Inferior parietal cortex (tissue), 1 donor: ENCODE measurements at regions not wholly inside any gene's neighbourhood (a gene's known extent, or its start where the extent isn't known, plus 50 kb on each side); places are given as distances from the start of the nearest gene placed in this dataset.
"Not testable (repeated sequence)": the region's sequence is repeated elsewhere in the genome, so short reads cannot be mapped to it uniquely, and the experiment has no call there.

Experiments used
- DNase-seq: peaks from one replicate; pipeline ENCODE4 v3.0.0-alpha.2; 2016; ENCODE audit errors: extremely low spot score

GRCh38 chr17:14434506-14434905 lies 133.6 kb downstream of the HS3ST3B1 start:
- DNase-seq = no peak

DNA sequence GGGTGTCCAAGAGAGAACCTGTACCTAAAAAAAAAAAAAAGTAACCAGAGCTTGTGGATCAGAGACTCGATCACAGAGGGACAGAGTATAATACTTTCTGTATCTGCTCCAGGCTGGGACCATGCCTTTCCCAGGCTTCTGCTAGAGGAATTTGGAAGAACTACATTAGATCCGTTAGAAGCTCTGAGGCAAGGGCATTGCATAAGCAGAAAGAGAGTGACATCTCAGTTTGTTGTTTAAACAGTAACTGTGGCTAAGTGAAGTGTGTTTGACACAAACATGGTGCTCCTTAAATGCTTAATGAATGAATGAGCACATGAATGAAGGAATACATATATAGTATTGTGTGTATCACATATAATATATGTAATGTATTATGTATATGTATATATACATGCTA lies 131.2 kb downstream of the HS3ST3B1 start:
- no peak for DNase-seq

DNA sequence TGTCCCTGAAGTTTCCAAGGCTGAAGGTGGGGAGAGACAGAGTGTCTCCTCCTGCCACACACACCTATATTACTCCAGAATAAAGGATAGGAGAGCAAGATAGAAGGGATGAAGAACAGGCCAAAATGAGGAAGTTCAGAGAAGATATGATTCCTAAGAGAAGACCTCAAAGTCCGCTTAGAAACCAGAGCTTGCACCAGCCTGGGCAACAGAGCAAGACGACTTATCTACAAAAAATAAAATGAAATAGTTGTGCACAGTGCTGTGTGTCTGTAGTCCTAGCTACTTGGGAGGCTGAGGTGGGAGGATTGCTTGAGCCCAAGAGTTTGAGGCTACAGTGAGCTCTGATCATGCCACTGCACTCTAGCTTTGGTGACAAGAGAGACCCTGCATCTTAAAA lies 128.2 kb downstream of the HS3ST3B1 start:
- no peak for DNase-seq

- no peak for DNase-seq
Observed at GRCh38 chr17:14428648-14429029, 127.8 kb downstream of the HS3ST3B1 start.

DNA sequence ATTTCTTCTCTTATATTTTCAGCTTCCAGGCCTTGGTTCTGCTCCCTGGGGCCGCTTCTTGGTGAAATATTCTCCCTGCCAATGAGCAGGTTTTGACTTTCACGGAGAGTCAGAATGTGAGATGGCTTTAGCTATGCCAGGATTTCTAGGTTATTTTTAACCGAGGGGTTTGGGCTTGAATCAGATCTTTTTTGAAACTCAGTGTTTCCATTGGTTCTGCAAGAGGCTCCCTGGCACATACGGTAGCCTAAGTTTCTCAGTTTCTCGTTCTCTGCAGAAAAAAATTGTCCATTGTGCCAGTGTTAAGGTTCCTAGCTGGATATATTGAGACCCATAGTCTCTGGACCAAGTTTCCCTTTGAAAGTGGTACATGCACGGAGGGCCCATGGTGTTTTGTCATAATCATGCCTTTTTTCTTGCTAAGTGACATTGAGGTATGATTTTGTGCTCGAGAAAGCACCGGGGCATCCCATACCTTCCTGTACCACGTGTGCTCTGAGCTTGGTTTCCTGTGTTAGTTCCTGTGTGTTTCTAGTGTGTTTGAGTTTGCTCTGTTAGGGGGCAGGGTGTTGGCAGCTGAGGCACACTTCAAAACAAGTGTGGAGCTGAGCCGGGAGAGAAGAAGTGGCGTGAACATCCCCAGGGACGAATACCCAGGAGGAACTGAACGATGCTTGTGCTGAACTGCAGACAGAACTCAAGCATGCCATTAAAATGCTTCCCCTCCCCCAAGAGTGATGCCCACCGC lies 127.2 kb downstream of the HS3ST3B1 start:
- no peak for DNase-seq

GRCh38 chr17:14423156-14423555 lies 122.3 kb downstream of the HS3ST3B1 start:
- DNase-seq = not testable (repeated sequence)

- no peak for DNase-seq
Observed at GRCh38 chr17:14417336-14417735, 116.5 kb downstream of the HS3ST3B1 start.

DNA sequence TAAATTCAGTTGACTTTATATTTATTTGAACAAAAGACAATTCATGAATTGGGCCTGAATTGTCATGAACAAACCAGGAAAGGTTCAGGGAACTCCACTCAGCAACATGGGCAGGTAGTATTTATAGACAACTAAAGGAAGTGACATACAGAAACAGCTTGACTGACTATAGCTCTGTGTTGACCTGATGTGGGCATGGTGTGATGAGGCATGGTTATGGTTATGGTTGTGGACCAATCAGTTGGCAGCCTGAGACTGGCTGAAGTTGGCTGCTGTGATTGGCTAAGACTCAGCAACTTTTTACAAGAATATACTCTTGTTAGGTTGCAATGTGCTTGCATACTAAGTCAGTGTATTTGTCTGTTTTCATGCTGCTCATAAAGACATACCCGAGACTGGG lies 108.4 kb downstream of the HS3ST3B1 start:
- no peak for DNase-seq

GRCh38 chr17:14407541-14407940 lies 106.7 kb downstream of the HS3ST3B1 start:
- no peak for DNase-seq

GRCh38 chr17:14405189-14405588 lies 104.3 kb downstream of the HS3ST3B1 start:
- no peak for DNase-seq
